Right lobe of liver (tissue), 4 donors: ENCODE measurements at regions not wholly inside any gene's neighbourhood (a gene's known extent, or its start where the extent isn't known, plus 50 kb on each side); places are given as distances from the start of the nearest gene placed in this dataset.
"Not testable (repeated sequence)": the region's sequence is repeated elsewhere in the genome, so short reads cannot be mapped to it uniquely, and the experiment has no call there.

Experiments used
- POLR2A ChIP-seq: fragments of 450-650 bp; IDR thresholded peaks from one replicate; pipeline ENCODE4 v1.6.1; 2017; ENCODE audit warnings: antibody characterized with exemption, mild to moderate bottlenecking
- TF ChIP-seq, protein P1 (sequence below), 4 donors: fragments of 200-600 bp in 3 of 4; fragments of 450-650 bp in 1 of 4; IDR thresholded peaks; one replicate each; pipeline versions ENCODE4 v1.5.1 to v1.8.0; 2016 to 2022; ENCODE audit warnings: antibody characterized with exemption in 4 of 4, mild to moderate bottlenecking in 2 of 4
- donor health status: DM: no; HTN: no; CAD: no.
- donor health status: DM: no; HTN: no; CAD: no.
- donor health status: DM: no; HTN: yes; CAD: no.

DNA sequence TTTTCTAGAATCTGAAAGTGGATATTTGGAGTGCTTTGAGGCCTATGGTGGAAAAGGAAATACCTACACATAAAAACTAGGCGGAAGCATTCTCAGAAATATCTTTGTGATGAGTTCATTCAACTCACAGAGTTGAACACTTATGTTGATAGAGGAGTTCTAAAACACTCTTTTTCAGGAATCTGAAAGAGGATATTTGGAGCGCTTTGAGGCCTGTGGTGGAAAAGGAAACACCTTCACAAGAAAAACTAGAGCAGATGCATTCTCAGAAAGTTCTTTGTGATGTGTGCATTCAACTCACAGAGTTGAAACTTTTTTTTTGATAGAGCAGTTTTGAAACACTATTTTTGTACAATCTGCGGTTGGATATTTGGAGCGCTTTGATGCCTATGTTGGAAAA is 1250.0 kb upstream of the DEFB115 start:
- TF ChIP-seq, protein P1, sequence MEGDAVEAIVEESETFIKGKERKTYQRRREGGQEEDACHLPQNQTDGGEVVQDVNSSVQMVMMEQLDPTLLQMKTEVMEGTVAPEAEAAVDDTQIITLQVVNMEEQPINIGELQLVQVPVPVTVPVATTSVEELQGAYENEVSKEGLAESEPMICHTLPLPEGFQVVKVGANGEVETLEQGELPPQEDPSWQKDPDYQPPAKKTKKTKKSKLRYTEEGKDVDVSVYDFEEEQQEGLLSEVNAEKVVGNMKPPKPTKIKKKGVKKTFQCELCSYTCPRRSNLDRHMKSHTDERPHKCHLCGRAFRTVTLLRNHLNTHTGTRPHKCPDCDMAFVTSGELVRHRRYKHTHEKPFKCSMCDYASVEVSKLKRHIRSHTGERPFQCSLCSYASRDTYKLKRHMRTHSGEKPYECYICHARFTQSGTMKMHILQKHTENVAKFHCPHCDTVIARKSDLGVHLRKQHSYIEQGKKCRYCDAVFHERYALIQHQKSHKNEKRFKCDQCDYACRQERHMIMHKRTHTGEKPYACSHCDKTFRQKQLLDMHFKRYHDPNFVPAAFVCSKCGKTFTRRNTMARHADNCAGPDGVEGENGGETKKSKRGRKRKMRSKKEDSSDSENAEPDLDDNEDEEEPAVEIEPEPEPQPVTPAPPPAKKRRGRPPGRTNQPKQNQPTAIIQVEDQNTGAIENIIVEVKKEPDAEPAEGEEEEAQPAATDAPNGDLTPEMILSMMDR (IDR thresholded peaks at IDR 0.05): not testable (repeated sequence)
- not testable (repeated sequence) for TF ChIP-seq POLR2A
